ENCODE measurements at regions not wholly inside any gene's neighbourhood (a gene's known extent, or its start where the extent isn't known, plus 50 kb on each side); places are given as distances from the start of the nearest gene placed in this dataset.
"Not testable (repeated sequence)": the region's sequence is repeated elsewhere in the genome, so short reads cannot be mapped to it uniquely, and the experiment has no call there.

DNA sequence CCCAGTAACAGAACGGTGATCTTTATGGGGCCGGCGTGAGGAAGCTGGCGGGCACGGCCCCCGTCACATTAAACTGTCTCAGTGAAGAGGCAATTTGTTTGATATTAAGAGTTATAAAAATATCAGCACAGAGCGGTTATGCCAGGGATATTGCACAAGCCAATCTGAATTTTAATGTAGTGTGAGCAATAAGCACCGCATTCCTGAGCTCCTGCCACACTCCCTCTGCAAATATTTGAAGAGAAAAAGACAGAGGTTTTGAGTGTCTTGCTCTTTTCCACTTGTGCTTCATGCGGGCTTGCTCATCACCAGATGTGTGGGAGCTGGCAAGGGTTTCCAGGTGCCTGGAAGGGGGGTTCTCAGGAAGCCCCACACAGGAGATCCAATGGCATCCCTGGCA is 50.3 kb upstream of the PAX8 start:
- H3K9me3 ChIP-seq (ENCODE audit: insufficient read depth in 2 of 2, low read depth in 1 of 2, low read length in 1 of 2); H3K4me2 ChIP-seq (ENCODE audit: insufficient read depth in 1 of 2, low read depth in 2 of 2, low read length in 2 of 2); H3K9ac ChIP-seq (replicated peaks in 1 of 4; ENCODE audit: extremely low read depth in 1 of 4, low read depth in 3 of 4, low read length in 3 of 4); H2BK20ac ChIP-seq (ENCODE audit: low read length); H2AFZ ChIP-seq (ENCODE audit: low read length); H3K79me1 ChIP-seq (ENCODE audit: low read depth, low read length); H4K5ac ChIP-seq (ENCODE audit: insufficient read length, low read depth, low read length); H3K36me3 ChIP-seq (ENCODE audit: control insufficient read depth in 2 of 4, insufficient read depth in 4 of 4, low read length in 3 of 4); POLR2A ChIA-PET (ENCODE audit: partially characterized antibody); H3K4me1 ChIP-seq (replicated peaks in 1 of 4; ENCODE audit: control insufficient read depth in 3 of 4, insufficient read depth in 4 of 4, low read length in 3 of 4); DNase-seq (ENCODE audit: low read depth in 1 of 2, low spot score in 2 of 2); H4K8ac ChIP-seq (ENCODE audit: extremely low read depth, insufficient read depth, low read length); H3K23me2 ChIP-seq (ENCODE audit: low read depth, low read length); H3K18ac ChIP-seq (ENCODE audit: extremely low read depth, low read length); H2BK120ac ChIP-seq (replicated peaks; ENCODE audit: low read depth, low read length); H3K23ac ChIP-seq (ENCODE audit: insufficient read length); H3K56ac ChIP-seq (replicated peaks; ENCODE audit: insufficient read length, low read depth, low read length); H2AK5ac ChIP-seq (ENCODE audit: low read depth, low read length); H3K27ac ChIP-seq (ENCODE audit: low read depth, low read length); H3K27me3 ChIP-seq (replicated peaks in 1 of 4; ENCODE audit: control insufficient read depth in 3 of 4, extremely low read depth in 1 of 4, insufficient read depth in 3 of 4, low read length in 3 of 4); H2BK5ac ChIP-seq (ENCODE audit: low read depth, low read length); H2BK12ac ChIP-seq (ENCODE audit: low read depth, low read length); FAIRE-seq; H4K20me1 ChIP-seq (replicated peaks in 1 of 2; ENCODE audit: control insufficient read depth in 1 of 2, insufficient read depth in 2 of 2, low read length in 2 of 2); H4K91ac ChIP-seq (replicated peaks; ENCODE audit: insufficient read length, low read length); H3K14ac ChIP-seq (ENCODE audit: insufficient read length); H3K4me3 ChIP-seq (ENCODE audit: extremely low read depth in 1 of 4, insufficient read depth in 2 of 4, low read depth in 3 of 4, low read length in 4 of 4); H3K79me2 ChIP-seq (ENCODE audit: control insufficient read depth in 1 of 2, insufficient read depth in 2 of 2, low read length in 2 of 2); H2BK15ac ChIP-seq (ENCODE audit: low read length); H3K4ac ChIP-seq (replicated peaks; ENCODE audit: insufficient read length, low read depth, low read length): not testable (repeated sequence)
- CTCF ChIA-PET (ENCODE audit: partially characterized antibody) = interaction anchor here (0.8 to 1.4 kb wide), 2 partner anchors 9 to 130 kb away, joined by 3 to 4 read pairs; no protein-coding TSS in a partner anchor
- 91% methylated on average over 9 of the region's 9 CpGs; no CpG with 5 or more reads in 1 of the 2 experiments for WGBS, 2 experiments (ENCODE audit: extremely low coverage in 1 of 2, insufficient coverage in 1 of 2, insufficient read length in 1 of 2, insufficient replicate concordance in 2 of 2, low coverage in 1 of 2, low lambda C conversion rate in 2 of 2, missing lambda C conversion rate in 1 of 2)

DNA sequence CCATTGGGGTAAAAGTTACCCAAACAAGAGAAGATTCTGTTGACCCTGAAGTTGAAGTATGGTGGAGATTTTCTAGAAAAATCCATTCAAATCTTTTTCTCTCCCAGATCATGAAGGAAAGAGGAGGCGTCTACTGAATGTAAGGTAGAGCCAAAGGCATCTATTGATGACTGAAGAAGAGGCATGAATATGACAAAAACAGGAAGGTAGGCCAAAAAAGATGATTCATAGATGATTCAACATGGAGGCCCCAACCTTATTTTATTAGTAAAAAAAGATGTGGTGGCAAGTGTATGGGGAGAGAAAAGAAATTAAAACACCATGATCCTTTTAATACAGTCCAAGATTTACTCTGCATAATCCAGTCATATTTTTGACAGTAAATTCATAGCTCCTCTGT is 49.9 kb upstream of the PAX8 start:
- H3K4me1 ChIP-seq (replicated peaks in 1 of 4; ENCODE audit: control insufficient read depth in 3 of 4, insufficient read depth in 4 of 4, low read length in 3 of 4); H3K27ac ChIP-seq (ENCODE audit: low read depth, low read length); H4K20me1 ChIP-seq (replicated peaks in 1 of 2; ENCODE audit: control insufficient read depth in 1 of 2, insufficient read depth in 2 of 2, low read length in 2 of 2); H3K23me2 ChIP-seq (ENCODE audit: low read depth, low read length); H4K5ac ChIP-seq (ENCODE audit: insufficient read length, low read depth, low read length); H3K4ac ChIP-seq (replicated peaks; ENCODE audit: insufficient read length, low read depth, low read length); H2BK20ac ChIP-seq (ENCODE audit: low read length); H3K23ac ChIP-seq (ENCODE audit: insufficient read length); H3K9ac ChIP-seq (replicated peaks in 1 of 4; ENCODE audit: extremely low read depth in 1 of 4, low read depth in 3 of 4, low read length in 3 of 4); H3K27me3 ChIP-seq (replicated peaks in 1 of 4; ENCODE audit: control insufficient read depth in 3 of 4, extremely low read depth in 1 of 4, insufficient read depth in 3 of 4, low read length in 3 of 4); H2BK15ac ChIP-seq (ENCODE audit: low read length); H4K8ac ChIP-seq (ENCODE audit: extremely low read depth, insufficient read depth, low read length); FAIRE-seq; H3K9me3 ChIP-seq (ENCODE audit: insufficient read depth in 2 of 2, low read depth in 1 of 2, low read length in 1 of 2); POLR2A ChIA-PET (ENCODE audit: partially characterized antibody); H3K56ac ChIP-seq (replicated peaks; ENCODE audit: insufficient read length, low read depth, low read length); H3K18ac ChIP-seq (ENCODE audit: extremely low read depth, low read length); H3K4me2 ChIP-seq (ENCODE audit: insufficient read depth in 1 of 2, low read depth in 2 of 2, low read length in 2 of 2); H4K91ac ChIP-seq (replicated peaks; ENCODE audit: insufficient read length, low read length); H3K4me3 ChIP-seq (ENCODE audit: extremely low read depth in 1 of 4, insufficient read depth in 2 of 4, low read depth in 3 of 4, low read length in 4 of 4); DNase-seq (ENCODE audit: low read depth in 1 of 2, low spot score in 2 of 2); H3K14ac ChIP-seq (ENCODE audit: insufficient read length); H3K79me2 ChIP-seq (ENCODE audit: control insufficient read depth in 1 of 2, insufficient read depth in 2 of 2, low read length in 2 of 2); H3K36me3 ChIP-seq (ENCODE audit: control insufficient read depth in 2 of 4, insufficient read depth in 4 of 4, low read length in 3 of 4); H3K79me1 ChIP-seq (ENCODE audit: low read depth, low read length); H2AFZ ChIP-seq (ENCODE audit: low read length); H2BK12ac ChIP-seq (ENCODE audit: low read depth, low read length); H2AK5ac ChIP-seq (ENCODE audit: low read depth, low read length); H2BK120ac ChIP-seq (replicated peaks; ENCODE audit: low read depth, low read length); H2BK5ac ChIP-seq (ENCODE audit: low read depth, low read length): not testable (repeated sequence)
- CTCF ChIA-PET (ENCODE audit: partially characterized antibody) = interaction anchor here (0.8 to 1.4 kb wide), 2 partner anchors 9 to 129 kb away, joined by 3 to 4 read pairs; no protein-coding TSS in a partner anchor
- no CpG with 5 or more reads among the region's 1 CpG for WGBS, 2 experiments (ENCODE audit: extremely low coverage in 1 of 2, insufficient coverage in 1 of 2, insufficient read length in 1 of 2, insufficient replicate concordance in 2 of 2, low coverage in 1 of 2, low lambda C conversion rate in 2 of 2, missing lambda C conversion rate in 1 of 2)
